Heart right ventricle (tissue), 16 donors: ENCODE measurements at regions not wholly inside any gene's neighbourhood (a gene's known extent, or its start where the extent isn't known, plus 50 kb on each side); places are given as distances from the start of the nearest gene placed in this dataset.
A peak's percentile ranks its signal among the peaks of the same experiment; 100 is the strongest.
"Not testable (repeated sequence)": the region's sequence is repeated elsewhere in the genome, so short reads cannot be mapped to it uniquely, and the experiment has no call there.

Experiments
- ATAC-seq, 8 donors: fragments of 200-7000 bp; cut with Tn5 transposase; one replicate each; pipeline ENCODE4 v1.9.1; 2020; ENCODE audit warnings: mild to moderate bottlenecking in 8 of 8, moderate library complexity in 8 of 8, moderate number of reproducible peaks in 1 of 8
- DNase-seq, 2 donors: peaks; one replicate each; pipeline ENCODE4 v3.0.0-alpha.2; 2020
- H3K27ac ChIP-seq, 10 donors: fragments of 200-600 bp; sonication (generic) in 2 of 10; one replicate each; pipeline versions ENCODE4 v1.5.0 to v1.8.0; 2020 to 2022; ENCODE audit warnings: mild to moderate bottlenecking in 3 of 10
- H3K27me3 ChIP-seq, 7 donors: fragments of 200-600 bp; one replicate each; pipeline ENCODE4 v1.8.0; 2021 to 2022; ENCODE audit warnings: mild to moderate bottlenecking in 2 of 7
- H3K36me3 ChIP-seq, 9 donors: fragments of 200-600 bp; sonication (generic) in 1 of 9; one replicate each; pipeline versions ENCODE4 v1.5.0 to v1.8.0; 2020 to 2022; ENCODE audit warnings: mild to moderate bottlenecking in 2 of 9
- H3K4me1 ChIP-seq, 9 donors: fragments of 200-600 bp; sonication (generic) in 1 of 9; one replicate each; pipeline versions ENCODE4 v1.5.0 to v1.8.0; 2020 to 2022; ENCODE audit warnings: mild to moderate bottlenecking in 4 of 9
- H3K4me3 ChIP-seq, 10 donors: fragments of 200-600 bp; sonication (generic) in 2 of 10; one replicate each; pipeline versions ENCODE4 v1.5.0 to v1.8.0; 2020 to 2022; ENCODE audit warnings: mild to moderate bottlenecking in 7 of 10, moderate library complexity in 2 of 10
- H3K9me3 ChIP-seq, 11 donors: fragments of 200-600 bp in 10 of 11; sonication (generic) in 2 of 11; one replicate each; pipeline versions ENCODE4 v1.5.0 to v1.8.0; 2013 to 2022; ENCODE audit warnings: mild to moderate bottlenecking in 2 of 11, control low read depth in 1 of 11, moderate library complexity in 1 of 11
- WGBS, 2 donors: extraction: QIAGEN DNeasy Blood & Tissue Kit; methylation state at CpG; one replicate each; pipeline ENCODE4 v1.1.7; 2013; ENCODE audit warnings: inconsistent platforms in 1 of 2; 5-methylcytosine and 5-hydroxymethylcytosine counted together
- intact Hi-C, 10 donors: fragments of 100-400 bp; cut with DNase I; formaldehyde crosslinking; loops; one replicate each; pipeline versions ENCODE4 v1.11.1 to v1.14.2; 2022
- TF ChIP-seq, protein P1 (sequence below), 9 donors: fragments of 200-600 bp; sonication (generic) in 2 of 9; IDR thresholded peaks; one replicate each; pipeline versions ENCODE4 v1.5.0 to v1.8.0; 2021 to 2022; ENCODE audit warnings: antibody characterized with exemption in 9 of 9, mild to moderate bottlenecking in 5 of 9, moderate library complexity in 1 of 9
- donor health status: Arrhythmogenic right ventricular cardiomyopathy.
- donor health status: ischemic (EF 13 %, LVEDD 7.1; RV severe dilation, severe dysfunction).
- donor health status: healthy with polysubstance abuse.
- donor health status: DM: no; HTN: yes; CAD: no.
- donor health status: DM: no; HTN: no; CAD: no.
- donor health status: ischemic (EF 25% LVEDD 6.9; RV normal size, moderate dysfunction).
- donor health status: ischemic (EF 25% LVEDD 5.7; RV mildly dilated, moderate dysfunction).
- donor health status: healthy.
- donor health status: DM: yes; HTN: yes; CAD: no.
- donor health status: Ischemic cardiomyopathy.
- donor health status: ischemic (EF 35%, LVEDD 5.7; RV mildly dilated, moderate dysfunction).
- donor health status: nonischemic (EF 11% LVEDD 7.7; RV severe dilation, severe dysfunction).
- donor health status: DM: yes; HTN: yes; CAD: no.
- donor health status: PGD.
- donor health status: ischemic (EF 29% LVEDD 5.4; RV normal size, mild dysfunction).
- donor health status: nonischemic (EF 23%, LVEDD 6.1; RV moderate dilation, normal function).

DNA sequence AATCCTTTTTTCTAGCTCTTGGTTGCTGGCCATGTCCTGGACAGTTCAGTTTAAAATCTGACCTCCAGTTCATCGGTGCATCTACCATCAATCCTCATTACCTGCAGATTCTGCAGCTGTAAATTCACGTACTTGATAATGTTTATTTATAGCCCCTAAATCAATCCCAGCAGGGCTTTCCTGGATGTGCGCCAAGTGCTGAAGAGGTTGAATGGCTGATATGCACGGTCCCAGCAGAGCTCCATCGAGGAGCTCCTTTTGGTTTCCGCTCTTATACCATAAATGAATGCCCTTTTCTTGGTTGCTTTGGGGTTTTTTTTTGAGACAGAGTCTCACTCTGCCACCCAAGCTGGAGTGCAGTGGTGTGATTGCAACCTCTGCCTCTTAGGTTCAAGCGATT lies 91.2 kb upstream of the CCZ1B start:
- no peak overlapping the region for H3K4me3 ChIP-seq
- ATAC-seq = peak in 3 of 8 donors; percentile 35 to 64 (median 57)
- H3K4me1 ChIP-seq = peaks cover 0 to 3% (median 0%) of the 10 kb centered on the region in 9 donors
- TF ChIP-seq, protein P1, sequence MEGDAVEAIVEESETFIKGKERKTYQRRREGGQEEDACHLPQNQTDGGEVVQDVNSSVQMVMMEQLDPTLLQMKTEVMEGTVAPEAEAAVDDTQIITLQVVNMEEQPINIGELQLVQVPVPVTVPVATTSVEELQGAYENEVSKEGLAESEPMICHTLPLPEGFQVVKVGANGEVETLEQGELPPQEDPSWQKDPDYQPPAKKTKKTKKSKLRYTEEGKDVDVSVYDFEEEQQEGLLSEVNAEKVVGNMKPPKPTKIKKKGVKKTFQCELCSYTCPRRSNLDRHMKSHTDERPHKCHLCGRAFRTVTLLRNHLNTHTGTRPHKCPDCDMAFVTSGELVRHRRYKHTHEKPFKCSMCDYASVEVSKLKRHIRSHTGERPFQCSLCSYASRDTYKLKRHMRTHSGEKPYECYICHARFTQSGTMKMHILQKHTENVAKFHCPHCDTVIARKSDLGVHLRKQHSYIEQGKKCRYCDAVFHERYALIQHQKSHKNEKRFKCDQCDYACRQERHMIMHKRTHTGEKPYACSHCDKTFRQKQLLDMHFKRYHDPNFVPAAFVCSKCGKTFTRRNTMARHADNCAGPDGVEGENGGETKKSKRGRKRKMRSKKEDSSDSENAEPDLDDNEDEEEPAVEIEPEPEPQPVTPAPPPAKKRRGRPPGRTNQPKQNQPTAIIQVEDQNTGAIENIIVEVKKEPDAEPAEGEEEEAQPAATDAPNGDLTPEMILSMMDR (IDR thresholded peaks at IDR 0.05) = no peak
- peaks cover 0 to 5% (median 0%) of the 10 kb centered on the region in 7 donors for H3K27me3 ChIP-seq
- WGBS, 2 donors = 46 to 47% methylated on average over 7 of the region's 7 CpGs
- no peak overlapping the region for H3K27ac ChIP-seq
- no peaks in the 10 kb centered on the region for H3K9me3 ChIP-seq
- intact Hi-C loops = no loop called here
- no peaks in the 10 kb centered on the region for H3K36me3 ChIP-seq
- peak; percentile 28 to 48 for DNase-seq

DNA sequence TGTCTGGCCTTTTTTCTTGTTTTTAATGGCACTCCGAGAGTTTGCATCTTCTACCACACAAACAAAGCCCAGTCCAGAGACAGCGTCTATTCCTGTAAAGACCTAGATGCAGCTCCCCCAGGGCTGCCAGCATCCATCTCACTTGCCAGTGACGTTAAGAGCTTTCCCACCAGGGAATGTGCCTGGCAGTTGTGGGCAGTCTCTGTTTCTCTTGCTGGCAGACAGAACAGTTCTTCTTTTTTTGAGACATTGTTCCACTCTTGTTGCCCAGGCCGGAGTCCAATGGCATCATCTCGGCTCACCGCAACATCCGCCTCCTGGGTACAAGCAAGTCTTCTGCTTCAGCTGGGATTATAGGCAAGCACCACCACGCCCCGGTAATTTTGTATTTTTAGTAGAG lies 93.1 kb upstream of the CCZ1B start:
- H3K9me3 ChIP-seq, H3K27me3 ChIP-seq, intact Hi-C loops, DNase-seq, H3K4me1 ChIP-seq, ATAC-seq, H3K27ac ChIP-seq, H3K36me3 ChIP-seq, H3K4me3 ChIP-seq: not testable (repeated sequence)
- 73 to 90% methylated on average over 7 of the region's 9 CpGs for WGBS, 2 donors

DNA sequence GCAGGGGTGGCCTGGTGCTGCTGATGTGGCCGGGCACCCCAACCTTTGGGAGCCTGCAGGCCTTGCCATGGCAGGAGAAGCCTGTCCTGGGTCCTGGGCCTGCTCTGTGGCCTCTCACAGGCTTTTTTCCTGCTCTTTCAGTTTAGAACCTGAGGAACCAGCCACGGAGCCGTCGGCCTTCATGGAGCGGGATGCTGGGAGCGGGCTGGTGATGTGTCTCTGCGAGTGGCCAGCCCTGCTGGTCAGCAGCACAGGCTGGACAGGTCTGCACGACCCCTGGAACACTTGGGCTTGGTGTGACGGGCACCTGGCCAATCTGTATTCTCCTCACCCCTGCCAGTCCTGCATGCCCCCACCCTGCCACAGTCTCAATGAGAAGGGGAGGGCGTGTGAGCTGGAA lies 98.4 kb upstream of the CCZ1B start:
- H3K36me3 ChIP-seq, DNase-seq, ATAC-seq, H3K27ac ChIP-seq, H3K4me1 ChIP-seq, H3K9me3 ChIP-seq, H3K27me3 ChIP-seq, H3K4me3 ChIP-seq, intact Hi-C loops: not testable (repeated sequence)
- WGBS, 2 donors = 96 to 98% methylated on average over 8 to 10 of the region's 10 CpGs

DNA sequence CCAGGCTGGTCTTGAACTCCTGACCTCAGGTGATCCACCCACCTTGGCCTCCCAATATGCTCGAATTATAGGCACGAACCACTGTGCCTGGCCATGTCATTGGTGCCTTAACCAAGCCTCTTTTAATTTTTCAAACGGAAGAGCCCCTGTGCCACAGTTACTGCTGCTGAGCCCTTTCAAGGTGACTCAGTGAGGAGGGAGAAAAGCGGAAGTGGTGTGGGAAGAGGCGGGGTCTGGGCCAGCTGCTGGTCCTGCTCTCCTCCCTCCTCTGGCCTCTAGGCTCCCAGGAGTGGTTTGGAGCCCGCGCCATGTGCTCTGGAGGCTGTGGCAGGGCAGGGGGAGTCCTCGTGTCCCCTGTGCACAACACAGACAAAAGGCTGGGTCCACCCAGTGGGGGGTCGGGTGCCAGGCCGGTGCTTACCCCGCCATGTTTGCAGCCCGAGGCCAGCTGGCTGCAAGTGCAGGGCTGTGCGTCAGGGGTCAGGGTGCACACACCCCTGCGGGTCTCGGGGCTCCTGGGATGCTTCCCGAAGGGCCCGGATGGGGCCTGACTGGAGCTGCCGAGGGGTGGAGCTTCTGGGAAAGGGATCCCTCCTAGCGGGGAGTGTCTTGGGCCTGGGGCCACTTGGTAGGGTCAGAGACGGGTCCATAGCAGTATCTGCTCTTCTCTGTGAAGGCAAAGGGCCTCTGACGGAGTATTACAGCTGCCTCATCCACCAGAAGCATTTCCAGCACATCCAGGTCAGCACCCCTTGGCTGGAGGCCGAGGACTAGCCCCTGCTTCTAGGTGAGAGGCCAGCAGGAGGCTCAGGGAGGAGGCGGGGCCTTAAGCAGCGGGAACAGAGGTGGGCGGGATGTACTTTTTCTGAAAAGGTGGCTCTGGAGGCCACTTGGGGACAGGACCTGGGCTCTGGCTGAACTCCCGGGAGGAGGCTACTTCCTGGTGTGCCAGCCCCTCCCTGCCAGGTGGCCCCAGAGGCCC lies 100.4 kb upstream of the CCZ1B start:
- H3K27ac ChIP-seq, H3K4me1 ChIP-seq, DNase-seq, H3K9me3 ChIP-seq, ATAC-seq, H3K27me3 ChIP-seq, intact Hi-C loops, H3K36me3 ChIP-seq, H3K4me3 ChIP-seq: not testable (repeated sequence)
- WGBS, 2 donors = 83 to 84% methylated on average over 25 to 26 of the region's 26 CpGs

GRCh38 chr7:6927643-6928042 lies 101.6 kb upstream of the CCZ1B start:
- ATAC-seq, DNase-seq, H3K36me3 ChIP-seq, intact Hi-C loops, H3K4me3 ChIP-seq, H3K4me1 ChIP-seq, H3K27me3 ChIP-seq, H3K27ac ChIP-seq, H3K9me3 ChIP-seq: not testable (repeated sequence)
- 94% methylated on average over 8 of the region's 8 CpGs for WGBS, 2 donors

- H3K27ac ChIP-seq, H3K9me3 ChIP-seq, H3K4me1 ChIP-seq, DNase-seq, H3K27me3 ChIP-seq, ATAC-seq, intact Hi-C loops, H3K4me3 ChIP-seq, H3K36me3 ChIP-seq: not testable (repeated sequence)
- WGBS, 2 donors = 89 to 93% methylated on average over 7 of the region's 7 CpGs
Measured at GRCh38 chr7:6929588-6929987, 103.5 kb upstream of the CCZ1B start.

- DNase-seq, ATAC-seq, H3K9me3 ChIP-seq, H3K27me3 ChIP-seq, H3K4me1 ChIP-seq, H3K27ac ChIP-seq, H3K36me3 ChIP-seq, H3K4me3 ChIP-seq: not testable (repeated sequence)
- intact Hi-C loops = loop anchor here in 2 of 10 donors (5.0 to 10.0 kb wide), 2 partner anchors 343 to 415 kb away; no protein-coding TSS in a partner anchor
- 77 to 81% methylated on average over 7 of the region's 7 CpGs for WGBS, 2 donors
Measured at GRCh38 chr7:6930081-6930635, 104.1 kb upstream of the CCZ1B start.
